Breast epithelium (tissue), 3 donors: ENCODE measurements at regions not wholly inside any gene's neighbourhood (a gene's known extent, or its start where the extent isn't known, plus 50 kb on each side); places are given as distances from the start of the nearest gene placed in this dataset.

ENCODE experiments used
- CTCF ChIP-seq, 3 donors: fragments of 450-650 bp; IDR thresholded peaks; one replicate each; pipeline ENCODE4 v1.5.1; 2016 to 2017; ENCODE audit warnings: antibody characterized with exemption in 3 of 3, mild to moderate bottlenecking in 3 of 3, moderate library complexity in 3 of 3
- POLR2A ChIP-seq: fragments of 450-650 bp; IDR thresholded peaks from one replicate; pipeline ENCODE4 v1.6.1; 2016; ENCODE audit warnings: antibody characterized with exemption, mild to moderate bottlenecking, moderate library complexity
- POLR2AphosphoS5 ChIP-seq, 3 donors: sonication (generic); formaldehyde crosslinking; IDR thresholded peaks; one replicate each; pipeline ENCODE4 v1.6.1; 2017; ENCODE audit warnings: antibody characterized with exemption in 3 of 3

GRCh38 chr5:42109006-42109572, 184.0 kb downstream of the FBXO4 start:
- TF ChIP-seq CTCF (IDR thresholded peaks at IDR 0.05) (no peak), POLR2A (no peak), POLR2AphosphoS5 (IDR thresholded peaks at IDR 0.05) (no peak)
